ENCODE measurements at regions not wholly inside any gene's neighbourhood (a gene's known extent, or its start where the extent isn't known, plus 50 kb on each side); places are given as distances from the start of the nearest gene placed in this dataset.

DNA sequence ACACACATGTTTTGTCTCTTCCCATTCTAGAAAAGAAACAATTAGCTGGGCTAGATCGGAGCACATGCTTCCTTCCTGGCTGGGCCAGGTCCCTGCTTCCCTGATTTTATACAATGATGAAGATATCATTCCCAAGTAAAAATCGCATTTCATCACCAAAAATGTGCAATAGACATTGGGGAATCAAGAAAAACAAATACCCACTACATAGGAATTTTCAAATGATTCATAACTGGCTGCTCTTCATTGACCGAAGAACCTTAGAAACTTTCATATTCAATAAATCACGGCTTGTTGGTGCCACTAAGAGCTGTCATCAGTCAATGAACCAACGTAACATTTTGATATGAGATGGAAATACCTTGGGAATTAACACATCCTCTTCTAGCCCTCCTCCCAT is 373.6 kb upstream of the TRIB2 start:
- Histone ChIP-seq H3K4me3 (no peak overlapping the region), H3K27ac (replicated peaks) (no peak overlapping the region), H3K9me3 (replicated peaks) (no peaks in the 10 kb centered on the region), H3K27me3 (ENCODE audit: low read depth) (no peaks in the 10 kb centered on the region), H3K4me1 (no peaks in the 10 kb centered on the region), H3K36me3 (no peaks in the 10 kb centered on the region)
- TF ChIP-seq, protein P1, sequence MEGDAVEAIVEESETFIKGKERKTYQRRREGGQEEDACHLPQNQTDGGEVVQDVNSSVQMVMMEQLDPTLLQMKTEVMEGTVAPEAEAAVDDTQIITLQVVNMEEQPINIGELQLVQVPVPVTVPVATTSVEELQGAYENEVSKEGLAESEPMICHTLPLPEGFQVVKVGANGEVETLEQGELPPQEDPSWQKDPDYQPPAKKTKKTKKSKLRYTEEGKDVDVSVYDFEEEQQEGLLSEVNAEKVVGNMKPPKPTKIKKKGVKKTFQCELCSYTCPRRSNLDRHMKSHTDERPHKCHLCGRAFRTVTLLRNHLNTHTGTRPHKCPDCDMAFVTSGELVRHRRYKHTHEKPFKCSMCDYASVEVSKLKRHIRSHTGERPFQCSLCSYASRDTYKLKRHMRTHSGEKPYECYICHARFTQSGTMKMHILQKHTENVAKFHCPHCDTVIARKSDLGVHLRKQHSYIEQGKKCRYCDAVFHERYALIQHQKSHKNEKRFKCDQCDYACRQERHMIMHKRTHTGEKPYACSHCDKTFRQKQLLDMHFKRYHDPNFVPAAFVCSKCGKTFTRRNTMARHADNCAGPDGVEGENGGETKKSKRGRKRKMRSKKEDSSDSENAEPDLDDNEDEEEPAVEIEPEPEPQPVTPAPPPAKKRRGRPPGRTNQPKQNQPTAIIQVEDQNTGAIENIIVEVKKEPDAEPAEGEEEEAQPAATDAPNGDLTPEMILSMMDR (IDR thresholded peaks at IDR 0.05; ENCODE audit: borderline replicate concordance), result no peak
- intact Hi-C loops (cut with micrococcal nuclease), result no loop called here
- no peak for DNase-seq

DNA sequence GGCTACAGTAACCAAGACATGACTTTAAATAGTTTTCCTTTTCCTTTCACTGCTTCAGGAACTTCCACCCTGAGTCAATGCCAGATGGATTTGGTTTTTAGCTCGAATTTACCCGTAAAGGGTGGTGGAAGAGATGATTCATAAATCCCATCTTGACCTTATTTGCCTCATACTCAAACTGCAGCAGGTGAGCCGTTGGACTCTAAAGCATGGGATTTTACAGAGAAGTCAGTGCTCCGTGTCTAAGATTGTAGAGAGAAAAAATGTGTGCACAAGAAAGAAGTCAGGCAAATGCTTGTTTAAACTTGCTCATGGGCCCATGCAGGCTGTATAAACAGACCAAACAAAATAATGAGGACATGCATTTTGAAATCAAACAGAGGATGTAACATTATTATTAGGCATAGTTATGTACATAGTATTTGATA is 369.7 kb upstream of the TRIB2 start:
- Histone ChIP-seq H3K9me3 (replicated peaks) (no peaks in the 10 kb centered on the region), H3K4me3 (no peak overlapping the region), H3K36me3 (no peaks in the 10 kb centered on the region), H3K27me3 (ENCODE audit: low read depth) (no peaks in the 10 kb centered on the region), H3K27ac (replicated peaks) (no peak overlapping the region), H3K4me1 (peaks cover 5% of the 10 kb centered on the region)
- no peak for DNase-seq
- TF ChIP-seq, protein P1 (IDR thresholded peaks at IDR 0.05; ENCODE audit: borderline replicate concordance), result no peak
- intact Hi-C loops (cut with micrococcal nuclease), result no loop called here

DNA sequence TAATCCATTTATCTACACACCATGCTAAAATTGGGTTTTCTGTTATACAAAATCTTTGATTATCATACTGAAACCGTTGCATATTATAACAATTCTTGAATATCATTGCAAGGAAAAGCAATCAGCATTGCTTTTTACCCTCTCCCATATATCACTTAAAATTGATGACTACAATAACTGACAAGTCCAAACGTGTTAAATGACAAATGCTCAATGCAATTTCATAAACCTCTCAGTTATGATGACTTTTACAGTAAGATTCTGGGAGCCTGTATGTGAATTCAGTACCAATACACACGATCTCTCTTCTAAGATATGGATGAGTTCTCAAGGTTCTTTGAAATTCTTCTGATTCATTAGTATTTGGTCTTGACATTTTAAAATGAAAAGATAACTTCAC is 368.5 kb upstream of the TRIB2 start:
- Histone ChIP-seq H3K4me3 (no peak overlapping the region), H3K36me3 (no peaks in the 10 kb centered on the region), H3K27me3 (ENCODE audit: low read depth) (no peaks in the 10 kb centered on the region), H3K27ac (replicated peaks) (no peak overlapping the region), H3K9me3 (replicated peaks) (no peaks in the 10 kb centered on the region), H3K4me1 (peaks cover 5% of the 10 kb centered on the region)
- intact Hi-C loops (cut with micrococcal nuclease), result no loop called here
- DNase-seq, result no peak
- TF ChIP-seq, protein P1 (IDR thresholded peaks at IDR 0.05; ENCODE audit: borderline replicate concordance), result no peak

DNA sequence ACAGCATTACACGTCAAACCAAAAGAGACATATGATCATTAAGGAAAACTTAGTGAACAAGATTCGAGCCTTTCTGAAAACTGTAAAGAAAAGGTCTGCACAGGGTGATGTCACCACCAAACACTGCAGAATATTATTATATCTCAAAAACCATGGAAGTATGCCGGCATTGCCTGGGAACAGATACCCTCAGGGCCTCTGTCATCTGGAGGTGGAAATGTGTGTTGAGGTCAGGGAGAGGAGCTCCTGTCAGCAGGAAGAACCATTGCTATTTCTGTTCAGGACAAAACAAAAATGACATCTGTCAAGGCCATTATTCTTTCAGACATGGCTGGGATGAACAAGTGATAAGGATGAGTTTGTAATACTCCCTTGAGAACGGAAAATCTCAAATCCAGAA is 365.9 kb upstream of the TRIB2 start:
- no peaks in the 10 kb centered on the region for H3K27me3 ChIP-seq (ENCODE audit: low read depth)
- intact Hi-C loops (cut with micrococcal nuclease), result no loop called here
- no peak for DNase-seq

DNA sequence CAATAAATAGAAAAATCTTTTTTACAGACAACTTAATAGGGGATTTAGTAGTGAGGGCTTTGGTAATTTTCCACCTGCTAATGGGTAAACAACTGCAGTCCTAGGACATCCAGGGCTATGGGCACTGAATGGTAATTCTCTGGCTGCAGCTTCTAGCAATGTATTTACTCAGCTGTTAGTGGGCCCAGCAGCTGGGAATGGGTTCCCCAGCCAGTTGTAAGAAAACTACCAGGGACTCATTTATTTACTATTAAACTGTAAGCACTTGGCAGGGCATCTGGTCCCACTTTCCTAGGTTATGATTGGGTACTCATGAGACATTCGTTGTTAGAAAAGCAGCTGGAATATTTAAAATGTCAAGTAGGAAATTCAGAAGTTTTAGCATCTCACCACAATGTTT is 363.8 kb upstream of the TRIB2 start:
- intact Hi-C loops (cut with micrococcal nuclease), result no loop called here
- no peak for DNase-seq
- peaks cover 9% of the 10 kb centered on the region for H3K9me3 ChIP-seq (replicated peaks)
- peaks cover 5% of the 10 kb centered on the region for H3K4me1 ChIP-seq
- H3K4me3 ChIP-seq, result no peak overlapping the region
- no peak overlapping the region for H3K27ac ChIP-seq (replicated peaks)
- no peaks in the 10 kb centered on the region for H3K36me3 ChIP-seq
- no peaks in the 10 kb centered on the region for H3K27me3 ChIP-seq (ENCODE audit: low read depth)
- TF ChIP-seq, protein P1 (IDR thresholded peaks at IDR 0.05; ENCODE audit: borderline replicate concordance), result no peak

More for the DNA sequence above, 365.9 kb upstream of the TRIB2 start:
- TF ChIP-seq, protein P1 (IDR thresholded peaks at IDR 0.05; ENCODE audit: borderline replicate concordance), result no peak
- Histone ChIP-seq H3K36me3 (no peaks in the 10 kb centered on the region), H3K4me1 (peaks cover 5% of the 10 kb centered on the region), H3K9me3 (replicated peaks) (peaks cover 5% of the 10 kb centered on the region), H3K27ac (replicated peaks) (peak overlapping the region; percentile 4), H3K4me3 (no peak overlapping the region)

DNA sequence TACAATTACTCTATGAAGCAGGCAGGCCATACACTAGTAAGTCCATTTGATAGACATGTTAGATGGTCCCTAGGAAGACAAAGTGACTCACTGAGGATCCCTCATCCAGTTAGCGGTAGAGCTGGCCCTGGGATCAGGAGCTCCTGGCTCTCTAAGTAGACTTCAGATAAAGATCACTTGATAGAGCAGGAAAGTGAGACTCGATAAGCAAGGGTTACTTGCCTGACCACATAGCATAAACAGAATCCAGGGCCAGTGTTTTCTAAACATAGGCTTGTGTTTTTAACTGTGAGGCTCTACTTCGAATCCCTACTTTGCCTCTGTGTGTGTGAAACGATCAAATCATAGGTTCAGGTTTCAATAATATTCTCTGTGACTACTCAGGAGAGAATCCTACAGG is 355.2 kb upstream of the TRIB2 start:
- peaks cover 14% of the 10 kb centered on the region for H3K9me3 ChIP-seq (replicated peaks)
- no peak overlapping the region for H3K4me3 ChIP-seq
- no peak for DNase-seq
- H3K27ac ChIP-seq (replicated peaks), result no peak overlapping the region
- no peaks in the 10 kb centered on the region for H3K27me3 ChIP-seq (ENCODE audit: low read depth)
- TF ChIP-seq, protein P1 (IDR thresholded peaks at IDR 0.05; ENCODE audit: borderline replicate concordance), result no peak
- no peaks in the 10 kb centered on the region for H3K4me1 ChIP-seq
- H3K36me3 ChIP-seq, result no peaks in the 10 kb centered on the region
- intact Hi-C loops (cut with micrococcal nuclease), result no loop called here

All from left ventricle myocardium inferior (tissue), 1 donor.